Superior temporal gyrus (tissue), 1 donor: ENCODE measurements at regions not wholly inside any gene's neighbourhood (a gene's known extent, or its start where the extent isn't known, plus 50 kb on each side); places are given as distances from the start of the nearest gene placed in this dataset.
A peak's percentile ranks its signal among the peaks of the same experiment; 100 is the strongest.

Experiments used
- DNase-seq: peaks from one replicate; pipeline ENCODE4 v3.0.0-alpha.2; 2016; ENCODE audit errors: extremely low spot score

DNA sequence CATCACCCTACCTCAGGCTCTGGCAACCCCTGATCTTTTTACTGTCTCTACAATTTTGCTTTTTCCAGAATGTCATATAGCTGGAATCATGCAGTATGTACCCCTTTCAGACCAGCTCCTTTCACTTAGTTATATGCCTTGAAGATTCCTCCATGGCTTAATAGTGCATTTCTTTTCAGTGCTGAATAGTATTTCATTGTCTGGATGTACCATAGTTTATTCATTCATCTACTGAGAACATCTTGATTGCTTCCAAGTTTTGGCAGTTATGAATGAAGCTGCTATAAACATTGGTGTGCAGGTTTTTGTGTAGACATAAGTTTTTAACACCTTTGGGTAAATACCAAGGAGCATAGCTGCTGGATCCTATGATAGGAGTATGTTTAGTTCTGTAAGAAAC is 50.8 kb upstream of the ANP32A start:
- DNase-seq: no peak

DNA sequence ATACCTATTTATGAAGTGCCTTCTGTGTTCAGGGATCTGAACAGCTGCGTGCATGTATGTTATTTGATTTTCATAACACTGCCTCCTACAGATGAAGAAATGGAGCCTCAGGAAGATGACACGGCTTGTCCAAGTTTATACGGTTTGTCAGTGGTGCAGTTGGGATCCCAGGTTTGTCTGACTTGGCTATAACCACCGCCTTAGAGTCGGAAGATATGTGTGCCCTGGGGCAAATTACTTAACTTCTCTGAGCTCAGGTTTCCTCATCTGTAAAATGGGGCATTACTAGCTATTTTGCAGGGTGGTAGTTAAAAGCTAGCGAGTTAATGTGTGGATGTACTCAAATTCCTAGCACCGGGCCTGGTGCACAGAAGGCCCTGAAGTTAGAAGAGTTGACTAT is 54.1 kb upstream of the ANP32A start:
- no peak for DNase-seq

DNA sequence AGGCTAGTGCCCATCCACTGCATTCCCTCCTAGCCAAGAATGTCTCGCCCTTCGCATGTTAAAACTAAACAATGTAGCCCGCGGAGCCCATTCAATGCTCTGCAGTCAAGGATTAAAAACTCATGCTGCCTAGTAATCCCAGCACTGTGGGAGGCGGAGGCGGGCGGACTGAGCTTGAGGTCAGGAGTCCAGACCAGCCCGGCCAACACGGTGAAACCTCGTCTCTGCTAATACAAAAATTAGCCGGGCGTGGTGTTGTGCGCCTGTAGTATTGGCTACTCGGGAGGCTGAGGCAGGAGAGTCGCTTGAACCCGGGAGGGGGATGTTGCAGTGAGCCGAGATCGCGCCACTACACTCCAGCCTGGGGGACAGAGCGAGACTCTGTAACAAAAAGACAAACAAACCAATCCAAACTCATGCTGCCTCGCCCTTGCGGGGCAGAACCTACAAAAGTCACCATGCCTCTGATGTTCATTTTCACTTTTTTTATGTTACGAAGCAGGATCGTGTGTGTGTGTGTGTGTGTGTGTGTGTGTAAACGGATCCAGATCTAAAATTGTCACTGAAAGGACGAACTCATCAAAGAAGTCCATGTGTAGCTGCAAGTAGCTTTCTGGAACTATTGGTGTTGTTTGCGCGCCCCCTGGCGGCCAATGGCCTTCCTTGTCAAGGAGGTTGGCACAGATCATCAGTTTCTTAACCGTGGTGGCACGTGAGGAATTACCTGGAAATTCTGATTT is 54.8 kb upstream of the SPESP1 start:
- peak; percentile 98 for DNase-seq

DNA sequence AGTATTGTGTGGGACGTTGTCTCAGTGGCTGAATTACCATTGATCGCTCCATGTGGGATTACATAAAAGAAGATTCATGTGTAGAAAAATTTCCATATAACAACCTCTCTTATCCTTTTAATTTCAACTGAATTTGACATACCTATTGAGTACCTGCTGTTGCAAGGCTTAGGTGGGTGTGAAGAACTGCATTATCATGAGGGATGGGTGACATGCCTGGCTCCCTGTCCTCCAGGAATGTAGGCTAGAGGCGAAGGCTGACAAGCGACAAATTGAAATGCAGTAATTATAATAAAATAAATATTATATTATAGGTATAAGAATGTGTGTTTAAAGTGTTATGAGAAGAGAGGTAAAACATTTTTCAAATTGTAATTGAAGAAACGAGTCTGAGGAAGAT is 52.7 kb upstream of the SPESP1 start:
- DNase-seq: no peak

DNA sequence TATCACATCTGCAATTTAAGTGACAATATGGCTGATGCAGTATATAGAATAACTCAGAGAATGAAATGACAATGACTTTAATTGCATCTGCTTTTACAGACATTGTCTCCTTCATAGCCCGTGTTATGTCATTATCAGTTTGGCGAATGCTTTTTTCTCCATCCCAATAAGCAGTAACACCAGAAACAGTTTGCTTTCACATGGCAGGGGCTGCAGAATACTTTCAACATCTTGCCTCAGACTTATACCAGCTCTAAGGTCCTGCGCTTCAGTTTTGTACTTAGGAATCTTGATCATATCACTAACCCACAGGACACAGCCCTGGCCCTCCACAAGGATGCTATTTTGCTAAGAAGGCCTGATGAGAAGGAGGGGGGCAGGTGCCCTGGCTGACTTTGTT is 49.9 kb upstream of the SPESP1 start:
- DNase-seq: no peak
